Glutamatergic neuron (in vitro differentiated cells): ENCODE measurements at regions not wholly inside any gene's neighbourhood (a gene's known extent, or its start where the extent isn't known, plus 50 kb on each side); places are given as distances from the start of the nearest gene placed in this dataset.
A peak's percentile ranks its signal among the peaks of the same experiment; 100 is the strongest.

ENCODE experiments used
- DNase-seq: peaks from one replicate; pipeline ENCODE4 v3.0.0; 2022
- H3K27ac Mint-ChIP-seq: one replicate; pipeline ENCODE4 v1.8.0; 2020; ENCODE audit warnings: mild to moderate bottlenecking, mixed read lengths, inconsistent platforms; ENCODE audit not compliant: unreplicated experiment
- H3K27me3 Mint-ChIP-seq: one replicate; pipeline ENCODE4 v1.8.0; 2020; ENCODE audit warnings: mild to moderate bottlenecking, moderate library complexity, mixed read lengths, inconsistent platforms; ENCODE audit not compliant: unreplicated experiment
- H3K36me3 Mint-ChIP-seq: one replicate; pipeline ENCODE4 v1.8.0; 2020; ENCODE audit warnings: mild to moderate bottlenecking, mixed read lengths, inconsistent platforms; ENCODE audit not compliant: unreplicated experiment
- H3K4me1 Mint-ChIP-seq: one replicate; pipeline ENCODE4 v1.8.0; 2020; ENCODE audit warnings: mild to moderate bottlenecking, low read depth, mixed read lengths, inconsistent platforms; ENCODE audit not compliant: unreplicated experiment
- H3K4me3 Mint-ChIP-seq: one replicate; pipeline ENCODE4 v1.8.0; 2020; ENCODE audit warnings: mild to moderate bottlenecking, mixed read lengths, inconsistent platforms; ENCODE audit not compliant: unreplicated experiment
- H3K9me3 Mint-ChIP-seq: one replicate; pipeline ENCODE4 v1.8.0; 2020; ENCODE audit warnings: mild to moderate bottlenecking, moderate library complexity, mixed read lengths, inconsistent platforms; ENCODE audit not compliant: unreplicated experiment
- CTCF ChIP-seq: fragments of 200-600 bp; sonication (generic); IDR thresholded peaks from one replicate; pipeline ENCODE4 v1.5.0; 2021; ENCODE audit not compliant: partially characterized antibody, unreplicated experiment

- H3K27me3 Mint-ChIP-seq, result no peaks in the 10 kb centered on the region
- H3K36me3 Mint-ChIP-seq, result no peaks in the 10 kb centered on the region
- H3K9me3 Mint-ChIP-seq, result no peaks in the 10 kb centered on the region
- H3K27ac Mint-ChIP-seq, result no peak overlapping the region
- H3K4me1 Mint-ChIP-seq, result no peaks in the 10 kb centered on the region
- no peak for DNase-seq
- no peak overlapping the region for H3K4me3 Mint-ChIP-seq
- no peak for TF ChIP-seq CTCF
Observed at GRCh38 chr2:21310493-21310892, 186.7 kb downstream of the TDRD15 start.

GRCh38 chr2:21314322-21314835, 190.6 kb downstream of the TDRD15 start:
- H3K36me3 Mint-ChIP-seq, result no peaks in the 10 kb centered on the region
- DNase-seq, result no peak
- no peak overlapping the region for H3K27ac Mint-ChIP-seq
- TF ChIP-seq CTCF, result no peak
- no peaks in the 10 kb centered on the region for H3K27me3 Mint-ChIP-seq
- no peaks in the 10 kb centered on the region for H3K9me3 Mint-ChIP-seq
- H3K4me1 Mint-ChIP-seq, result no peaks in the 10 kb centered on the region
- no peak overlapping the region for H3K4me3 Mint-ChIP-seq

- H3K9me3 Mint-ChIP-seq, result no peaks in the 10 kb centered on the region
- no peak overlapping the region for H3K27ac Mint-ChIP-seq
- H3K36me3 Mint-ChIP-seq, result no peaks in the 10 kb centered on the region
- peak; percentile 85 for TF ChIP-seq CTCF
- H3K4me3 Mint-ChIP-seq, result no peak overlapping the region
- H3K27me3 Mint-ChIP-seq, result no peaks in the 10 kb centered on the region
- DNase-seq, result peak; percentile 59
- H3K4me1 Mint-ChIP-seq, result no peaks in the 10 kb centered on the region
Observed at GRCh38 chr2:21317131-21317530, 193.4 kb downstream of the TDRD15 start.

- no peak for TF ChIP-seq CTCF
- Mint-ChIP-seq H3K9me3 (no peaks in the 10 kb centered on the region), H3K27ac (no peak overlapping the region), H3K36me3 (no peaks in the 10 kb centered on the region), H3K4me1 (no peaks in the 10 kb centered on the region), H3K27me3 (no peaks in the 10 kb centered on the region), H3K4me3 (no peak overlapping the region)
- no peak for DNase-seq
Observed at GRCh38 chr2:21318263-21318662, 194.5 kb downstream of the TDRD15 start.

GRCh38 chr2:21326152-21326551, 202.4 kb downstream of the TDRD15 start:
- Mint-ChIP-seq H3K36me3 (no peaks in the 10 kb centered on the region), H3K4me1 (peaks cover 4% of the 10 kb centered on the region), H3K9me3 (no peaks in the 10 kb centered on the region), H3K27ac (no peak overlapping the region), H3K4me3 (no peak overlapping the region), H3K27me3 (no peaks in the 10 kb centered on the region)
- TF ChIP-seq CTCF, result no peak
- DNase-seq, result no peak
